Testis (tissue), 2 donors: ENCODE measurements at regions not wholly inside any gene's neighbourhood (a gene's known extent, or its start where the extent isn't known, plus 50 kb on each side); places are given as distances from the start of the nearest gene placed in this dataset.
"Not testable (repeated sequence)": the region's sequence is repeated elsewhere in the genome, so short reads cannot be mapped to it uniquely, and the experiment has no call there.

ENCODE experiments used
- DNase-seq: peaks from one replicate; pipeline ENCODE4 v3.0.0-alpha.2; 2019
- H3K27ac ChIP-seq, 2 donors: fragments of 200-600 bp; sonication (generic); one replicate each; pipeline ENCODE4 v1.5.1; 2019
- H3K27me3 ChIP-seq: fragments of 200-600 bp; sonication (generic); one replicate; pipeline ENCODE4 v1.5.1; 2019
- H3K36me3 ChIP-seq: fragments of 200-600 bp; sonication (generic); one replicate; pipeline ENCODE4 v1.5.1; 2017; ENCODE audit warnings: low read depth; ENCODE audit errors: missing control alignments
- H3K4me1 ChIP-seq: fragments of 200-600 bp; sonication (generic); one replicate; pipeline ENCODE4 v1.5.1; 2019
- H3K4me3 ChIP-seq, 2 donors: fragments of 200-600 bp; sonication (generic); one replicate each; pipeline ENCODE4 v1.5.1; 2017 to 2019
- H3K9me3 ChIP-seq: fragments of 200-600 bp; sonication (generic); one replicate; pipeline ENCODE4 v1.5.1; 2017
- POLR2A ChIP-seq: fragments of 450-650 bp; IDR thresholded peaks from one replicate; pipeline ENCODE4 v1.6.1; 2017; ENCODE audit warnings: antibody characterized with exemption, mild to moderate bottlenecking, moderate library complexity
- WGBS, 2 donors: methylation state at CpG; one replicate each; pipeline ENCODE4 v1.1.5; 2018; 5-methylcytosine and 5-hydroxymethylcytosine counted together
- intact Hi-C: fragments of 100-400 bp; cut with DNase I; formaldehyde crosslinking; loops from one replicate; pipeline ENCODE4 v1.15.1; 2023; ENCODE audit warnings: low total_unique reads
- TF ChIP-seq, protein P1 (sequence below), 3 experiments: fragments of 450-650 bp in 2 of 3; fragments of 200-600 bp in 1 of 3; sonication (generic) in 1 of 3; IDR thresholded peaks; one replicate each; pipeline ENCODE4 v1.5.1; 2016 to 2019; ENCODE audit warnings: antibody characterized with exemption in 3 of 3, mild to moderate bottlenecking in 2 of 3, moderate library complexity in 1 of 3

GRCh38 chr2:14903709-14904374 is 271.3 kb downstream of the LRATD1 start:
- H3K27me3 ChIP-seq = no peaks in the 10 kb centered on the region
- H3K9me3 ChIP-seq = no peaks in the 10 kb centered on the region
- DNase-seq = peak; percentile 81
- H3K4me1 ChIP-seq = no peaks in the 10 kb centered on the region
- no peaks in the 10 kb centered on the region for H3K36me3 ChIP-seq
- intact Hi-C loops = no loop called here
- TF ChIP-seq, protein P1, sequence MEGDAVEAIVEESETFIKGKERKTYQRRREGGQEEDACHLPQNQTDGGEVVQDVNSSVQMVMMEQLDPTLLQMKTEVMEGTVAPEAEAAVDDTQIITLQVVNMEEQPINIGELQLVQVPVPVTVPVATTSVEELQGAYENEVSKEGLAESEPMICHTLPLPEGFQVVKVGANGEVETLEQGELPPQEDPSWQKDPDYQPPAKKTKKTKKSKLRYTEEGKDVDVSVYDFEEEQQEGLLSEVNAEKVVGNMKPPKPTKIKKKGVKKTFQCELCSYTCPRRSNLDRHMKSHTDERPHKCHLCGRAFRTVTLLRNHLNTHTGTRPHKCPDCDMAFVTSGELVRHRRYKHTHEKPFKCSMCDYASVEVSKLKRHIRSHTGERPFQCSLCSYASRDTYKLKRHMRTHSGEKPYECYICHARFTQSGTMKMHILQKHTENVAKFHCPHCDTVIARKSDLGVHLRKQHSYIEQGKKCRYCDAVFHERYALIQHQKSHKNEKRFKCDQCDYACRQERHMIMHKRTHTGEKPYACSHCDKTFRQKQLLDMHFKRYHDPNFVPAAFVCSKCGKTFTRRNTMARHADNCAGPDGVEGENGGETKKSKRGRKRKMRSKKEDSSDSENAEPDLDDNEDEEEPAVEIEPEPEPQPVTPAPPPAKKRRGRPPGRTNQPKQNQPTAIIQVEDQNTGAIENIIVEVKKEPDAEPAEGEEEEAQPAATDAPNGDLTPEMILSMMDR (IDR thresholded peaks at IDR 0.05) = peak; percentile 47 to 77 (median 63)
- no peak for TF ChIP-seq POLR2A
- 48 to 49% methylated on average over 15 of the region's 15 CpGs for WGBS, 2 donors
- no peak overlapping the region for H3K27ac ChIP-seq
- H3K4me3 ChIP-seq = peak overlapping the region in 1 of 2 donors; percentile 10

- H3K9me3 ChIP-seq, DNase-seq, intact Hi-C loops, H3K27ac ChIP-seq, H3K27me3 ChIP-seq, H3K4me1 ChIP-seq, H3K36me3 ChIP-seq: not testable (repeated sequence)
- H3K4me3 ChIP-seq = peak overlapping the region in 1 of 2 donors; percentile 10
- WGBS, 2 donors = 60 to 82% methylated on average over 7 of the region's 7 CpGs
These were observed 271.9 kb downstream of the LRATD1 start for GRCh38 chr2:14904378-14904777.

GRCh38 chr2:14905571-14905970 is 273.1 kb downstream of the LRATD1 start:
- H3K36me3 ChIP-seq = no peaks in the 10 kb centered on the region
- 75 to 86% methylated on average over 5 of the region's 5 CpGs for WGBS, 2 donors
- no peaks in the 10 kb centered on the region for H3K9me3 ChIP-seq
- DNase-seq = no peak
- intact Hi-C loops = no loop called here
- H3K4me1 ChIP-seq = no peaks in the 10 kb centered on the region
- no peak overlapping the region for H3K27ac ChIP-seq
- no peaks in the 10 kb centered on the region for H3K27me3 ChIP-seq
- H3K4me3 ChIP-seq = no peak overlapping the region
- no peak for TF ChIP-seq POLR2A
- TF ChIP-seq, protein P1 (IDR thresholded peaks at IDR 0.05) = no peak

GRCh38 chr2:14907014-14907612 is 274.6 kb downstream of the LRATD1 start:
- H3K9me3 ChIP-seq = no peaks in the 10 kb centered on the region
- no peak overlapping the region for H3K4me3 ChIP-seq
- H3K36me3 ChIP-seq = no peaks in the 10 kb centered on the region
- DNase-seq = no peak
- H3K27ac ChIP-seq = no peak overlapping the region
- H3K4me1 ChIP-seq = no peaks in the 10 kb centered on the region
- TF ChIP-seq, protein P1 (IDR thresholded peaks at IDR 0.05) = no peak
- no peak for TF ChIP-seq POLR2A
- intact Hi-C loops = no loop called here
- WGBS, 2 donors = 82 to 90% methylated on average over 8 of the region's 8 CpGs
- no peaks in the 10 kb centered on the region for H3K27me3 ChIP-seq

DNA sequence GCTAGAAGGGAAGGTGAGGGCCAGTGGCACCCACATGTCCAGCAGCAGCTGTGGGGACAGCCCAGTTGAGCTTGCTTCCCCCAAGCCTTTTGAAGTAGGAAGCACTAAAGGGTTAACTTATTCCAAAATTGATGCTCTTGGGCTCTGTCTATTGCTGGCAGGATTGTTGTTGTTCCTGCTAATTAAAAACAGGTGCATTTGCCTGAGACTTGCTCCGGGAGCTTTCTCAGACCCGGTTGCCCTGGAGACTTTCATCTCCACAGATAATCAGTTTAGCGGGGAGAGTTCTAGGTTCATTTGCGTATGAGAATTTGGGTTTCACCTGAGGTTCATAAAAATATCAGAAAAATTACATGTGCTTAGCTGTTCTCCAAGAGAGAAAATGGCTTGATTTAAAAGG is 277.3 kb downstream of the LRATD1 start:
- no peaks in the 10 kb centered on the region for H3K36me3 ChIP-seq
- no peak for TF ChIP-seq POLR2A
- TF ChIP-seq, protein P1 (IDR thresholded peaks at IDR 0.05) = no peak
- H3K9me3 ChIP-seq = no peaks in the 10 kb centered on the region
- intact Hi-C loops = no loop called here
- DNase-seq = no peak
- no peak overlapping the region for H3K27ac ChIP-seq
- no peaks in the 10 kb centered on the region for H3K4me1 ChIP-seq
- H3K4me3 ChIP-seq = no peak overlapping the region
- no peaks in the 10 kb centered on the region for H3K27me3 ChIP-seq
- WGBS, 2 donors = 56 to 68% methylated on average over 4 of the region's 4 CpGs
